EL (cell line): ENCODE measurements at regions not wholly inside any gene's neighbourhood (a gene's known extent, or its start where the extent isn't known, plus 50 kb on each side); places are given as distances from the start of the nearest gene placed in this dataset.
"Not testable (repeated sequence)": the region's sequence is repeated elsewhere in the genome, so short reads cannot be mapped to it uniquely, and the experiment has no call there.

Experiments
- DNase-seq: peaks from one replicate; pipeline ENCODE4 v3.0.0-alpha.2; 2016

DNA sequence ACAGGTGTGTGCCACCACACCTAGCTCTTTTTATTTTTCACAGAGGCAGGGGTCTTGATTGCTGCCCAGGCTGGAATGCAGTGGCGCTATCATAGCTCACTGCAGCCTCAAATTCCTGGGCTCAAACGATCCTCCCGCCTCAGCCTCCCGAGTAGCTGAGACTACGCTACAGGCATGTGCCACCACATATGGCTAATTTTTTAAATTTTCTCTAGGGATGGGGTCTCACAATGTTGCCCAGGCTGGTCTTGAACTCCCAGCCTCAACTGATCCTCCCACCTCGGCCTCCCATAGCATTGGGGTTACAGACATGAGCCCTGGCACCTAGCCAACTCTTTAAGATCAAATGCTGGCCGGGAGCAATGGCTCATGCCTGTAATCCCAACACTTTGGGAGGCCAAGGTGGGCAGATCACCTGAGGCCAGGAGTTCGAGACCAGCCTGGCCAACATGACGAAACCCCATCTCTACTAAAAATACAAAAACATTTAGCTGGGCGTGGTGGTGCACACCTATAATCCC lies 50.6 kb upstream of the MYL10 start:
- not testable (repeated sequence) for DNase-seq

DNA sequence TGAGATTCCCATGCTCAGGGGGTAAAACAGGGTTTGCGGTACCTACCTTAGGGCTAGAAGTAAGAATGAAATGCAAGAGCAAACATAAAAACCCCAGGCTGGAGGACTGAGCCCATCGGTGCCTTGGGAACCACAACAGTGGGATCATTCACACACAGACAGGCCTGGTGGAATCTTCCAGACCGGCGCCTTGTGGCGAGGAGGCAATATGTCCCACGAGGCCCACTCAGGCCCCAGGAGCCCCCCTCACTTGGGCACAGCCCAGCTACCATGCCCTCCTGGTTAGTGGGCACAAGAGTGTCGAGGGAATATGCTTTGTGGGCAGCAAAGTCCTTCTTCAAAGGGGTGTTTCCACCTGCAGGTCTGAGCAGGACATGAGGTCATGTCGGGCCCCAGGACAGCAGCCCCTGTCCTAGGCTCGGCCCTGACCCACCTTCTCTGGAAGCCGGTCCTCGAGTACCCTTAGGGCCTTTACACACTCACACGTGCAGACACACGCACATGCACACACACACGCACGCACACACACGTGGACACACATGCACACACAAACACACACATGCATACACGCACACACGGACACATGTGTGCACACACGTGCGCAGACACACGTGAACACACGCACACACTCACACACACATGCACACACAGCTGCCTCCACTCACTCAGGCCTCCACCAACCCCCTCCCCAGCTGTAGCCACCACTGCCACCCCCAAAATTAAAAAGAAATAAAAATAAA lies 51.5 kb upstream of the MYL10 start:
- no peak for DNase-seq

DNA sequence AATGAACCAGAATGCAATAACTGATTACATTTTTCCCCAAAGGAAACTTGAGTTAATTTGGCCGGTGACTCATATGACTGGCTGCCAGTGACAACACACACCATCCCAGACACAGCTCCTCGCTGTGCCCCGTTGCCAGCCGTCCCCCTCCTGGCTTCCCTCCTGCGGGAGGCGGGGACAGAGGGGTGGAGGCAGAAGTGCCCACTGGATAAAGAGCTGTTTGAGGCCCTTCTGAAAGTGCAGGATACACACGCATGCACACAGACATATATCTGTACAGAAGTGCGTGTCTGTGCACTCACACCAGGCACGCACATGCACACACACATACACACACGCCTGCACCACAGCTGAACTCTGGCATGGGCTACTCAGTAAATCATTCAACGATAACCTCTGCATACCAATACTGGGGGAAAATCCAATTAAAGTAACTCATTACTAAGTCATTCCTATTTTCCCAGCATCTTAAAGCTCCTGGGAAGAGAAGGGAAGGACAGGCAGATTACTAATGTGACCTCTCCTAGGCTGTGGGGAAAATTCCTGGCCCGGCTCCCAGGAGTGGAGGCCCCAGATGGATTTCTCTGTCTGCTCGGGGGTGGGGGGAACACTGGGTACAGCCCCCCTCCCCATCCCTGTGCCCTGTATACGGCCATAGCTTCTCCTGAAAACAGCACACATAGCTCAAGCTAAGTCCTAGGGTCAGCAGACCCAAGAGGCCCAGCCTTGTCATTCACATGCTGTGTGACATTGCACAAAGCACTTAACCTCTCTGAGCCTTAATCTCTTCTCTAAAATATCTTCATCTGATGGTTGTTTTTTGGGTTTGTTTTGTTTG lies 52.3 kb upstream of the MYL10 start:
- peak; percentile 92 for DNase-seq

DNA sequence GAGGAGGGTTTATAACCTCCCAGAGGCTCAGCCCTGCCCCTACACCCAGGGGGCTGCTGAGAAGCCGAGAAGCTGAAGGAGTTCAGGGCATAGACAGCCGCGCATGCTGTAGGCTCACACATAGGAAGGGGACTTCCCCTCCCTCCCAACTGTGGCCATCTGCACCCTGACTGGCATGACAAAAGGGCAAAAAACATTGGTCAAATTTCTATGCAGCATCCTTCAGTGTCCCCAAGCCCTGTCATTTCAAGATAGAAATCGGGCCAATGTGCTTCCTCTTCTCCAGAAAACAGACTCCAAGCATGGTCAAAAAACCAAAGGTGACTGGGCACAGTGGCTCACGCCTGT lies 55.9 kb upstream of the MYL10 start:
- no peak for DNase-seq

DNA sequence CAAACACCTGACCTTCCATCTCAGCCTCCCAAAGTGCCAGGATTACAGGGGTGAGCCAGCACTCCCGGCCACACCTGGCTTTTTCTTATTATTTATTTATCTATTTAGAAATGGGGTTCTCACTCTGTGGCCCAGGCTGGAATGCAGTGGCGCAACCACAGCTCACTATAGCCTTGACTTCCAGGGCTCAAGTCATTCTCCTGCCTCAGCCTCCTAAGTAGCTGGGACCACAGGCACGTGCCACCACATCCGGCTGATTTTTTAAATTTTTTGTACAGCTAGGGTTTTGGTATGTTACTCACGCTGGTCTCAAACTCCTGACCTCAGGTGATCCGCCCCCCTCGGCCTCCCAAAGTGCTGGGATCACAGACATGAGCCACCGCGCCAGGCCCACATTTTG lies 56.9 kb upstream of the MYL10 start:
- DNase-seq = peak; percentile 58

DNA sequence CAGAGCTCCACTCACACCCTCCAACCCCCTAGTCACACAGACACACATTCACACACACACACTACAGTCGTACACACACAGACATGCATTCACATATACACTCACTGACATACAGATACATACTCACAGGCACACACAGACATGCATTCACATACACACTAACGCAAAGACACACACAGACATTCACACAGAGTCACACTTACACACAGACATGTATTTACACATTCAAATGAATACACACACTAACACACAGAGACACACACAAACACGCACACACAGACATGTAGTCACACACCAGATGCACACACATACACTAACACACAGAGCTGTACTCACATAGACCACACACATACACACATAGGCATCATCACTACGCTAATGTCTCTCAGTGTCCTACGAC lies 58.0 kb upstream of the MYL10 start:
- no peak for DNase-seq

DNA sequence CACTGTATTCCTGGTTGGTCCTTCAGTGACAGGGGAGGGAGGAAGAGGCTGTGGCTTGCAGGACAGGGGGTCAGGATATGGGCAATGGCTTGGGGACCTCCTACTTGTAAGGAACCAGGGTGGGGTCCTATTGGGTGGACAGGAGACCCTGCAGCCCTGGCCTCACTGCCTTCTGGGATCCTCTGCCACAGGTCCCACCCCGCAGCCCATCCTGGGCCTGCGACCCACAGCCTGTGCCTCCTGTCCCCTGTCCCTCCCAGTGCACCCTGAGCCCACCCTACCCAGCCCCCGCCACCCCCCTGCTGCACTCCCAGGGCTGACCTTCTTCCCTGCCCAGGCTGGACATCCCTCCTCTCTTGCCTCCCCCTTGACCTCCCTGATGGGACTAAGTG lies 58.7 kb upstream of the MYL10 start:
- no peak for DNase-seq

DNA sequence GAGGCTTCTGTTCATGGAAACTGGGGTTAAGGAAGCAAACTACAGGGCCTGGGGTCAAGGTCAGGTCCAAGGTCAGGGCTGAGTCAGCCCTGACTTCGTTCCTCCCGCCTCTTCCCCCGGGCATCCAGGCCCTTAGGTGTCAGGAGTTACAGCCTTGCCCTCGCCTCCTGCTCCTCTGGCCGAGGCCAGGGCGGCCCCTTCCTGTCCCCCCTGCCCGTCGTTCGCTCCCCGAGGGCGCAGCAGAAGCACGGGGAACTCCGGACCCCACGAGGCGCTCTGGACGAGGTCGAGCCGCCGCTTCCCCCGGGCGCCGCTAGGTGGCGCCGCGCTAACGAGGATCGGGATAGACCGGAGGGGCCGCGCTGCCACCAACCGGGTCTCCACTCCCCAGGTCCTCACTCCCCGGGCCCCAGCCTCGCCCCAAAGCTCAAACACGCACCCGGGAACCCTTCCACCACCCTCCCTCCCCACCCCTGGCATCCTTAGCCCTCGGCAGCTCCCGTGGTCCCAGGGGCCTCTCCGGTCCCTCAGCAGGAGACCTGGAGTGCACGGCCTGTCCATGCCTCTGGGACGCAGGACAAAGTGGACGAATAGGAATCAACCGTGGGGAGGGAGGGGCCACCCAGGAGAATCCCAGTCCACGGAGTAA lies 59.2 kb upstream of the MYL10 start:
- peak; percentile 72 for DNase-seq

DNA sequence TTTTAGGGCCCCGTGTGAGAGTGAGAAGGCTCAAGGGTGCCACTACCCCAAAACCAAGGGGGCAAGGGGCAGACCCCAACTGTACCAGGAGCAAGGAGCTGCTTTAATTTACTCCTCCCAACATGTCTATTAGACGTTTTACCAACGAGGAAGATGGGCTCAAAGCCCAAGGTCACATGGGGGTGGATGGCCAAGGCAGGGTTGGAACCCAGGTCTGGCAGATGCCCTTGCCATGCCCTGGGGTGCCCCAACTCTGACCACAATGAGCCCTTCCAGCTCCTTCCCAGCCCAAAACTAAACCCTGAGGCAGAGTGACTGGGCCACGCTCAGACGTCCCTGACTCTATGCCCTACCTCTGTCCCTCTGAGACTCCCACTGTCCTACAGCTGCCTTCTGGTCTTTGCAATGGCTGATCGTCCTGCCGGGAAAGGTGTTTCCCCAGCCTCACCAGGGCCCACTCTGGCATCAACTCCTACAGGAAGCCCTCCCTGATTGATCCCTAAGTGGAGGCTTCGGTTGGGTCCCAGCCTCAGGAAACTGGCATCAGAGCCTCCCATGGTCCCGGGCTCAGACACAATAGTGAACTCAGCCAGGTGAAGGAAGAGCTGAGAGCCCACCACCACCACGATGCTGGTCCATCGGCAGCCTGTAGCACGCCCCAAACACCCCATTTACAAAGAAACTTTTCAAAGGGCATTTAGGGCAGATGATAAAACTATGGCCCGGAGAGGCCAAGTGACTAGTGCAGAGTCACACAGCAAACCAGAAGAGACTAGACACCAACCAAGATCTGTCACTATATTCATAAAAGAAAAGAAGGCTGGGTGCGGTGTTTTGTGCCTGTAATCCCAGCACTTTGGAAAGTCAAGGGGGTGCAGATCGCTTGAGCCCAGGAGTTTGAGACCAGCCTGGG lies 60.2 kb upstream of the MYL10 start:
- no peak for DNase-seq

DNA sequence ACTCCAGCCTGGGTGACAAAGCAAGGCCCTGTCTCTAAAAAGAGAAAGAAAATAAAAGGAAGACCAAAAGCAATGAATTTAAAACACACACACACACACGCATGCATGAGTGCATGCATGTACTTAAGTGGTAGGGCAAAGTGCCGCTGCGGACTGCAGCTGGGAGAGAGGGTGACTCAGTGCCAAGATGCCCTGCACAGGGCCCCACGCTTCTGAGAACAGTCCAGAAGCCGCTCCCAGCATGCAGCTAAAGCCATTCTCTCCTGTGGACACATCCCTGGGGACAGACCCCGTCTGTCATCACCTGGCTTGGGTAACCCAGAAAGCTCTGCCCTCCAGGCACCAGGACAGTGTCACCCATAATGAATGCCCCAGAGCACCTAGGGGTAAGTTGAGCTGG lies 61.0 kb upstream of the MYL10 start:
- DNase-seq = no peak

DNA sequence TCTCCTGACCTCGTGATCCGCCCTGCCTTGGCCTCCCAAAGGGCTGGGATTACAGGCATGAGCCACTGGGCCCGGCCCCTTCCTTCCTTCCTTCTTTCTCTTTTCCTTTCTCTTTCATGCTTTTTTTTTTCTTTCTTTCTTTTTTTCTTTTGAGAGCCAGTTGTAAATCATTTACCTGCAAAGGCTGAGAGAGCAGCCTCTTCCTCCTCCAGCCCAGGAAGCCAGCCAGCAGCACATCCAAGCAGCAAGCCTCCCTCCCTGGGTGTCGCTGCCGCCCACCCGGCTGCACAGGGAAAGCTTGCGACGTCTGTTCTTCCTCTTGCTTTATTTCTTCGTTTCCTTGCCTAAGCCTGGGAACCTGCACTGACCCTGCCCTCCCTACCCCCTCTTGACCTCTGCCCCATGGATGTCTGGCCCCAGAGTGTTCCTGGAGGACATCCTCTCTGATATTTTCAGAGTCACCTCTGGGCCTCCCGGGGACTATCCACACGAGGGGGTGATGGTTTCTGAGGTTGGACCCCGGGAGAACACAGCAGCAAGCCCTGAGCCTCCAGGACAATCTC lies 62.8 kb upstream of the MYL10 start:
- no peak for DNase-seq

DNA sequence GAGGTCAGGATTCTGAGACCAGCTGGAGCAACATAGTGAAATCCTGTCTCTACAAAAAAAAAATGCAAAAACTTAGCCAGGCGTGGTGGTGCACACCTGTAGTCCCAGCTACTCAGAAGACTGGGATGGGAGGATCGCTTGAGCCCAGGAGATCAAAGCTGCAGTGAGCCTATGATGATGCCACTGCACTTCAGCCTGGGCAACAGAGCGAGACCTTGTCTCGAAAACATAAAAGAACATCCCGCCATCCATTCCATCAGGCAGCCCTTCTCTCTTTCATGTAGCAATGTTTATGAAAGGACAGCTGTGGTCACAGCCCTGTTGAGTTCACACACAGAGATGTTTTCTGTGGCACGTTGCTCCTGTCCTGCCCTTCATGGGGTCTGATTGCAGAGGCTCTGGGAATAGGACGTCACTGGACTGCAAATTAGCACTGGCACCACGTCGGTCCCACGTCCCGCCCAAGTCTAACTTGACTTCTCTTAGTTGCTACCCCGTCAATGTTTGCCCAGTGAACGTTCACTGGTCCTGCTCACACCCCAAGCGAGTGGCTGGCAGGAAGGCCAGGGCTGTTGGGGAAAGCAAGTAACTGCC lies 64.5 kb upstream of the MYL10 start:
- no peak for DNase-seq

DNA sequence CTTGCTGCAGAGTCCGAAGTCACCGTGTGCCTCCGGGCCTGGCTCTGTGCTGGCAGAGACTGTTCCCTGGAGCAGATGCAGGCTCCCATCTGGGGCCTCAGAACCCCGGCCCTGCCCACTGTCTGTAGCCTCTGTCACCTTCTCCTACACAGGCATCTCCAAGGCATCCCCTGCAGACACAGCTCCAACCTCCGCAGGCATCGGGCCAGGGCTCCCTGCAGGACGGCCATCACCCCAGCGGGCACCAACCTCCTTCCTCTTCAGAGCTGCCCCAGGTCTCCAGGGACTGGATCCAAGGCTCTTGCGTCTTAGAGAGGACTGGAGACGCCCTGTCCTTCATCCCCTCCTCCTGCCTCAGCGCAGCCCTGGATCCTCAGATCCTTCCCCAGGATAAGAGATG lies 69.9 kb upstream of the MYL10 start:
- DNase-seq = no peak

DNA sequence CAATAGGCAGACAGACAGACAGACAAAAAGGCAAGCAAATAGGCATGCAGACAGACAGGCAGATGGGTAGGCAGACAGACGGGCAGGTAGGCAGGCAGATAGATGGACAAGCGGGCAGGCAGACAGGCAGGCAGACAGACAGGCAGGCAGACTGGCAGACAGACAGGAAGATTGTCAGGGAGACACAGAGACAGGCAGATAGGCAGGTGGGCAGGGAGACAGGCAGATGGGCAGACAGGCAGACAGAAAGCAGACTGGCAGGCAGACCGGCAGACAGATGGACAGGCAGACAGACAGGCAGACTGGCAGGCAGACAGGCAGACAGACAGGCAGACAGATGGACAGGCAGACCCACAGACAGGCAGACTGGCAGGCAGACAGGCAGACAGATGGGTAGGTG lies 70.3 kb upstream of the MYL10 start:
- no peak for DNase-seq

DNA sequence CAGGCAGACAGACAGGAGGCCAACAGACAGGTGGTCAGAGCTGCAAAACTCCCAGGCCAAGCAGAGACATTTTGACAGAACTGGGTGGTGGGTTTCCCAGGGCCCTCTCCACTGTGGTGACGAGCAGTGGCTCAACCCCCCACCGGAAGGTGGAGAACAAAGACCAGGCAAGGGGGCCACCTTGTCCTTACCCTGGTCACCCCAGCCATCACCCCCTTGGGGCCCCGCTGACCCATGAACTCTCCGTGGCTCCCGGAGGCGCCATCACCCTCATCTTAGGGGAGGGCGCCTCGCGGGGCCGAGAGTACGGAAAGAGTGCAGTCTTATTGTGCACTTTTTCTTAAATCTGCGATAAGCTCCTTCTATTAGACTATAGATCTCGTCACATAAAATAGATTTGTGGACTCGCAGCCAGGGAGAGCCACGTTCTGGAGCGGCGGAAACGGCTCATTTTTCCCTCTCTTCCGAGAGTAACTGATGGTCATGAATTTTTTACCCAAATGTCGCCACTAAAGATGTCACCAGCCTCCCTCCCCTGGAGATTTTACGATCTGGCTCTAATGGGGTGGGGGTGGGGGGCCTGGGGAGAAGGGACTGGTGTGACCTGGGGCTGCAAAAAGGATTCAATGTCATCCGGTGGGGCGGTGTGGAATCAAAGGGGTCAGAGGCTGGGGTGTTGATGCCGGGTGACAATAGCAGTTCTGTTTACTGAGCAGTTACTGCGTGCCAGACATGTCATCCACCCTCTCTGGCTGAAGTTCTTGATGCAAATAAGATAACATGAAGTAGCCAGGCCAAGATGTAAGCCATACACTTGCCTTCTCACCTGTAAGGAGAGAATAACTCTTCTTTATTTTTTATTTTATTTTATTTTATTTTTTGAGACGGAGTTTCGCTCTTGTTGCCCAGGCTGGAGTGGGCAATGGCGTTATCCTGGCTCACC lies 71.1 kb upstream of the MYL10 start:
- DNase-seq = no peak

DNA sequence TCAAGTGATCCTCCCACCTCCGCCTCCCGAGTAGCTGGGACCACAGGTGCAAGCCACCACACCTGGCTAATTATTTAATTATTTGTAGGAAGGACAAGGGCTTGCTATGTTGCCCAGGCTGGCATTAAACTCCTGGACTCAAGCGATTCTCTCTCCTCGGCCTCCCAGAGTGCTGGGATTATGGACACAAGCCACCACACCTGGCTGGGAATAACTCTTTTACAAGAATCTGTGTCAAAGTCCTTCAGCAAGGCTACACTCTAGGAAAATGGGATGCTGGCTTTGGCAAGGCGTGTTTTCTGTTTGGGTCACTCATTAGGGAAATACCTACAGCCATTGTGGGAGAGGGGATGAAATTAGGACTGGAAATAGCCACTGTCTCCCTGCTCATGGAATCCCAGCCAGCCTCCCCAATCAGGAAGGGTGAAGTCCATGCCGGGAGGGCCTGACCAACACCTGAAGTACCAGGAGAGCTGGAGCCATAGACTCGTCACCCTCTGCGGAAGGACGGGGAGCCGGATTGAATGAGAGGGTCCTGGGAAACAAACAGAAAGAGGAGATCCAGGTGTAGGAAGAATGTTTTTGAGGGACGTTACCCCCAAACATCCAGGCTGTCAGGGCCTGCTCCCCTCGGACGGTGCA lies 72.2 kb upstream of the MYL10 start:
- DNase-seq = no peak

DNA sequence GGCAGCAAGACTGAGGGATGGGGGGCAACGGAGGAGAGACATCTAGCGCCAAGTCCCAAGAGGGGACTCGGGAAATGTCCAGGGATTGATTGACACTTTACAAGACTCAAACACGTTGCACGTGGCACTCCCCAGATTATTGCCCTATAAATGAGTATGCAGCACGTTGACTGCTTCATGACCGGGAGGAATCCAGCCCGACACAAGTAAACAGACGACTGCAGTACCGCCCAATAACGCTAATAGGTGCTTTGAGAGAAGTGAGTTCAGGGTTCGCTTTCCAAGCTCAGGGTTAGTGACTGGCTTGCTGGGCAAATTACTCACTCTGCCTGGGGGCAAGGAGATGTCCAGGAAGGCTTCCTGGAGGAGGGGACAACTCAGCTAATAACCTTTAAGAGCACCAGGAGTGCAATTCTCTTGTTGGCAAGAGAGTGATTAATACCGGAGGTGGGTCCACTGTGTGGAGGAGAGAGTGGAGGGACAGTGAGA lies 73.3 kb upstream of the MYL10 start:
- peak; percentile 42 for DNase-seq

DNA sequence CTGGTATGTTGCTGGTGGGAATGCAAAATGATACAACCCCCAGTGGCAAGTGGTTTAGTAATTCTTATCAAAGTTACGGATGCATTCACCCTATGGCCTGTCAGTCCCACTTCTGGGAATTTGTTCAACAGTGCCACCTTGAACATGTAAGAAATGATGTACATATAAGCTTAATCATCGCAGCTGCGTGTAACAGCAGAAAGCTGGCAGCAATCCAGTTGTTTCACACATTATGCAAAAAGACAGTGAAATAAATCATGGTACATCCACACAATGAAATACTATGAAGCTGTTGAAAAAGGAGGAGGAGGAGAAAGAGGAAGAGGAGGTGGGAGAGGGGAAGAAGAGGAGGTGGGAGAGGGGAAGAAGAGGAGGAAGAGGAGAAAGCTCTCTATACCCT lies 76.2 kb upstream of the MYL10 start:
- no peak for DNase-seq

DNA sequence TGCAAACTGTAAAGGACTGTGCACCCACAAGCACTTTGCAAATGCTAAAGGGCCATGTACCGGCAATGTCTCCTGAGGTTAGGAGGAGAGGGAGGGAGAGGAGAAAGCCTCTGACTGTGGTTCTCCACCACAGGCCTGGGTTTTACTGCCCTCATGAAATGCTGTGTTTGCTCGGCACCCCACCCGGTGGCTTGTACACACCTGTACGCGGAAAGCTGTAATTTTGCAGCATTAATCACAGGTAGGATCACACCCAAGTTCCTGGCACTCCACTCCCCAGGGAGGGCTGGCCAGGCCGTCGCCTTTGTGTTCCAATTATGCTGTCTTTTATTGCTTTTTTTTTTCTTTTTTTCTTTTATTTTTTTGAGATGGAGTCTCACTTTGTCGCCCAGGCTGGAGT lies 78.5 kb upstream of the MYL10 start:
- no peak for DNase-seq

DNA sequence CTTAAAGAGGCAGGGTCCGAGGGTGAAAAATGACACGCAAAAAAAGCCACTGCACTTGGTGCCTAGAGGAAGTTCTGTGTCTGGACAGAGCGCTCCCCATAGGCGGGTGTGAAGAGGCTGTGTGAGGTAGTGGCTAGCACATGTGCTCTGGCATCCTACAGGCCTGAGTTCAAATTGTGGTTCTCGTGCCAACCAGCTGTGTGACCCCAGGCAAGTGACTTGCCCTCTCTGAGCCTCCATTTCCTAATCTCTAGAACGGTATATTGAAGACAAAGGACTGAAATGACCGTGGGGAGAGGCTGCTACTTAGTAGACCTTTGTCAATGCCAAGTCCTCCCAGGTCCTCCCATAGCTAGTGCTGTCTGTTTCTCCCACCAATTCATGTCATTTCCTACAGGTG lies 79.1 kb upstream of the MYL10 start:
- DNase-seq = no peak
